ENCODE measurements at regions not wholly inside any gene's neighbourhood (a gene's known extent, or its start where the extent isn't known, plus 50 kb on each side); places are given as distances from the start of the nearest gene placed in this dataset.

DNA sequence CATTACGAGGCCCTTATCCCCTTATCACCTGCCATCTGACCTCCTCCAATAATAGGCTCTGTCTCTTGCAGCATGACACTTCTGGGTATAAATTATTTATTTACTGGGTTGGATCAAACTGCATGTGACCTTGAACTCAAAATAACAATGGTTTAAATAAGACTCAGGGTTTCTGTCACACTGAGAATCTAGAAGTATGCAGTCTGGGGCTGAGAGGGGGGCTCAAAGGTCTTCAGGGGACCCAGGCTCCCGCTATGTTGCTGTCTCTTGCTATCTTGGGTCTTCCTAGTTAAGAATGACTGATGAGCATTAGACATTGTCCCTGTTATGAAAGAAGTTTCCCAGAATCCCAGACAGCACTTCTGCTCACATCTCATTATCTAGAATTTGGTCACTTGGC lies 133.5 kb downstream of the URB2 start:
- TF ChIP-seq, protein P1, sequence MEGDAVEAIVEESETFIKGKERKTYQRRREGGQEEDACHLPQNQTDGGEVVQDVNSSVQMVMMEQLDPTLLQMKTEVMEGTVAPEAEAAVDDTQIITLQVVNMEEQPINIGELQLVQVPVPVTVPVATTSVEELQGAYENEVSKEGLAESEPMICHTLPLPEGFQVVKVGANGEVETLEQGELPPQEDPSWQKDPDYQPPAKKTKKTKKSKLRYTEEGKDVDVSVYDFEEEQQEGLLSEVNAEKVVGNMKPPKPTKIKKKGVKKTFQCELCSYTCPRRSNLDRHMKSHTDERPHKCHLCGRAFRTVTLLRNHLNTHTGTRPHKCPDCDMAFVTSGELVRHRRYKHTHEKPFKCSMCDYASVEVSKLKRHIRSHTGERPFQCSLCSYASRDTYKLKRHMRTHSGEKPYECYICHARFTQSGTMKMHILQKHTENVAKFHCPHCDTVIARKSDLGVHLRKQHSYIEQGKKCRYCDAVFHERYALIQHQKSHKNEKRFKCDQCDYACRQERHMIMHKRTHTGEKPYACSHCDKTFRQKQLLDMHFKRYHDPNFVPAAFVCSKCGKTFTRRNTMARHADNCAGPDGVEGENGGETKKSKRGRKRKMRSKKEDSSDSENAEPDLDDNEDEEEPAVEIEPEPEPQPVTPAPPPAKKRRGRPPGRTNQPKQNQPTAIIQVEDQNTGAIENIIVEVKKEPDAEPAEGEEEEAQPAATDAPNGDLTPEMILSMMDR (IDR thresholded peaks at IDR 0.05), result no peak
- TF ChIP-seq POLR2A (IDR thresholded peaks at IDR 0.05; ENCODE audit: low read length), result no peak
- TF ChIP-seq RCOR1 (IDR thresholded peaks at IDR 0.05; ENCODE audit: low read depth, low read length), result no peak
- TF ChIP-seq, protein P2, sequence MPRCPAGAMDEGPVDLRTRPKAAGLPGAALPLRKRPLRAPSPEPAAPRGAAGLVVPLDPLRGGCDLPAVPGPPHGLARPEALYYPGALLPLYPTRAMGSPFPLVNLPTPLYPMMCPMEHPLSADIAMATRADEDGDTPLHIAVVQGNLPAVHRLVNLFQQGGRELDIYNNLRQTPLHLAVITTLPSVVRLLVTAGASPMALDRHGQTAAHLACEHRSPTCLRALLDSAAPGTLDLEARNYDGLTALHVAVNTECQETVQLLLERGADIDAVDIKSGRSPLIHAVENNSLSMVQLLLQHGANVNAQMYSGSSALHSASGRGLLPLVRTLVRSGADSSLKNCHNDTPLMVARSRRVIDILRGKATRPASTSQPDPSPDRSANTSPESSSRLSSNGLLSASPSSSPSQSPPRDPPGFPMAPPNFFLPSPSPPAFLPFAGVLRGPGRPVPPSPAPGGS (IDR thresholded peaks at IDR 0.05), result no peak
- no peak for TF ChIP-seq POLR2AphosphoS2 (conservative IDR thresholded peaks at IDR 0.05; ENCODE audit: low read length)
- TF ChIP-seq, protein P3, sequence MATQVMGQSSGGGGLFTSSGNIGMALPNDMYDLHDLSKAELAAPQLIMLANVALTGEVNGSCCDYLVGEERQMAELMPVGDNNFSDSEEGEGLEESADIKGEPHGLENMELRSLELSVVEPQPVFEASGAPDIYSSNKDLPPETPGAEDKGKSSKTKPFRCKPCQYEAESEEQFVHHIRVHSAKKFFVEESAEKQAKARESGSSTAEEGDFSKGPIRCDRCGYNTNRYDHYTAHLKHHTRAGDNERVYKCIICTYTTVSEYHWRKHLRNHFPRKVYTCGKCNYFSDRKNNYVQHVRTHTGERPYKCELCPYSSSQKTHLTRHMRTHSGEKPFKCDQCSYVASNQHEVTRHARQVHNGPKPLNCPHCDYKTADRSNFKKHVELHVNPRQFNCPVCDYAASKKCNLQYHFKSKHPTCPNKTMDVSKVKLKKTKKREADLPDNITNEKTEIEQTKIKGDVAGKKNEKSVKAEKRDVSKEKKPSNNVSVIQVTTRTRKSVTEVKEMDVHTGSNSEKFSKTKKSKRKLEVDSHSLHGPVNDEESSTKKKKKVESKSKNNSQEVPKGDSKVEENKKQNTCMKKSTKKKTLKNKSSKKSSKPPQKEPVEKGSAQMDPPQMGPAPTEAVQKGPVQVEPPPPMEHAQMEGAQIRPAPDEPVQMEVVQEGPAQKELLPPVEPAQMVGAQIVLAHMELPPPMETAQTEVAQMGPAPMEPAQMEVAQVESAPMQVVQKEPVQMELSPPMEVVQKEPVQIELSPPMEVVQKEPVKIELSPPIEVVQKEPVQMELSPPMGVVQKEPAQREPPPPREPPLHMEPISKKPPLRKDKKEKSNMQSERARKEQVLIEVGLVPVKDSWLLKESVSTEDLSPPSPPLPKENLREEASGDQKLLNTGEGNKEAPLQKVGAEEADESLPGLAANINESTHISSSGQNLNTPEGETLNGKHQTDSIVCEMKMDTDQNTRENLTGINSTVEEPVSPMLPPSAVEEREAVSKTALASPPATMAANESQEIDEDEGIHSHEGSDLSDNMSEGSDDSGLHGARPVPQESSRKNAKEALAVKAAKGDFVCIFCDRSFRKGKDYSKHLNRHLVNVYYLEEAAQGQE (IDR thresholded peaks at IDR 0.05), result no peak
- TF ChIP-seq ESRRA (IDR thresholded peaks at IDR 0.05; ENCODE audit: borderline replicate concordance, low read length), result no peak
- no peak for TF ChIP-seq TP53 (CRISPR knock-in tag; IDR thresholded peaks at IDR 0.05)
- TF ChIP-seq PHF8 (IDR thresholded peaks at IDR 0.05; ENCODE audit: borderline replicate concordance, low read depth), result no peak
- TF ChIP-seq CEBPB (IDR thresholded peaks at IDR 0.05), result no peak
- no peak for TF ChIP-seq EP300 (IDR thresholded peaks at IDR 0.05)
- no peak for TF ChIP-seq NFE2L2 (conservative IDR thresholded peaks at IDR 0.05; ENCODE audit: low read length)
